ENCODE measurements at regions not wholly inside any gene's neighbourhood (a gene's known extent, or its start where the extent isn't known, plus 50 kb on each side); places are given as distances from the start of the nearest gene placed in this dataset.

- no peak for DNase-seq
These were observed 68.7 kb upstream of the KCNG1 start for GRCh38 chr20:51091406-51092195.

GRCh38 chr20:51089840-51090239, 66.9 kb upstream of the KCNG1 start:
- no peak for DNase-seq

GRCh38 chr20:51089272-51089781, 66.4 kb upstream of the KCNG1 start:
- no peak for DNase-seq

GRCh38 chr20:51087266-51087665, 64.4 kb upstream of the KCNG1 start:
- no peak for DNase-seq

- no peak for DNase-seq
These were observed 62.9 kb upstream of the KCNG1 start for GRCh38 chr20:51085769-51086168.

GRCh38 chr20:51084593-51085377, 61.9 kb upstream of the KCNG1 start:
- DNase-seq: no peak

- no peak for DNase-seq
These were observed 60.5 kb upstream of the KCNG1 start for GRCh38 chr20:51083447-51083846.

GRCh38 chr20:51082988-51083387, 60.1 kb upstream of the KCNG1 start:
- no peak for DNase-seq

GRCh38 chr20:51080516-51080915, 57.6 kb upstream of the KCNG1 start:
- no peak for DNase-seq

- no peak for DNase-seq
These were observed 56.6 kb upstream of the KCNG1 start for GRCh38 chr20:51079488-51079887.

GRCh38 chr20:51077686-51078060, 54.8 kb upstream of the KCNG1 start:
- DNase-seq: no peak

GRCh38 chr20:51076786-51077685, 54.1 kb upstream of the KCNG1 start:
- DNase-seq: no peak

GRCh38 chr20:51074062-51074461, 51.2 kb upstream of the KCNG1 start:
- no peak for DNase-seq
